Spleen (tissue), 7 donors: ENCODE measurements at regions not wholly inside any gene's neighbourhood (a gene's known extent, or its start where the extent isn't known, plus 50 kb on each side); places are given as distances from the start of the nearest gene placed in this dataset.

ENCODE experiments used
- CTCF ChIP-seq, 11 experiments: fragments of 200-600 bp in 7 of 11; fragments of 450-650 bp in 4 of 11; sonication (generic) in 4 of 11; IDR thresholded peaks in 8 of 11; conservative IDR thresholded peaks in 3 of 11; 1 replicate in 7 of 11; 2 replicates in 4 of 11; pipeline versions ENCODE4 v1.4.0 to v1.8.0; 2016 to 2021; ENCODE audit warnings: antibody characterized with exemption in 11 of 11, inconsistent platforms in 4 of 11, mild to moderate bottlenecking in 1 of 11
- POLR2A ChIP-seq, 3 donors: fragments of 450-650 bp; IDR thresholded peaks; one replicate each; pipeline ENCODE4 v1.5.1; 2017; ENCODE audit warnings: antibody characterized with exemption in 3 of 3, mild to moderate bottlenecking in 1 of 3
- POLR2AphosphoS5 ChIP-seq, 3 donors: sonication (generic); formaldehyde crosslinking; IDR thresholded peaks; one replicate each; pipeline ENCODE4 v1.5.1; 2017; ENCODE audit warnings: antibody characterized with exemption in 3 of 3
- donor health status: DM: no; HTN: no; CAD: no; lungs with moderate emphysema.
- donor health status: DM: no; HTN: no; CAD: no.
- donor health status: DM: no; HTN: no; CAD: no.

DNA sequence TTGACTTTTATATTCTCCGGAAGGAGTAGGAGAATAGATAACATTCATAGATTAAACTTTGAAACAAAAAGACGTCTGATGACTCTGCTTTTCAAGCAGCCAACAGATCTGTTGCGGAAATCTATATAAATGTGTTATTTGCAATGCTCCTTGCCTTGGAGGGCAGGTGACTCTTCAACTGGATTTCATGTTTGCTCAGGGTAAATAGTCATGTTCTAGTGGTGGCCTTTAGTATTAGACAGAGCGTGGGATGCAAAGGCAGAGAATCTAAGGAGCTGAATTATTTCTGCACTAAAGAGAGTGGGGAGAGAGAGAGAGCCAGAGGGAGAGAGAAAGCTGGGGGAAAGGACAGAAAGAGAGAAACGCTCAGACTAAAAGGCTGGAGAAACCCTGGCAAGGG is 454.3 kb downstream of the AJAP1 start:
- TF ChIP-seq CTCF (IDR thresholded peaks at IDR 0.05 in 8 of 11, conservative IDR thresholded peaks at IDR 0.05 in 3 of 11) (no peak), POLR2AphosphoS5 (IDR thresholded peaks at IDR 0.05) (no peak), POLR2A (IDR thresholded peaks at IDR 0.05) (no peak)
